GM18505 (cell line): ENCODE measurements at regions not wholly inside any gene's neighbourhood (a gene's known extent, or its start where the extent isn't known, plus 50 kb on each side); places are given as distances from the start of the nearest gene placed in this dataset.

ENCODE experiments used
- ATAC-seq: cut with Tn5 transposase; IDR thresholded peaks from one replicate; pipeline ENCODE4 v1.9.1; 2021; ENCODE audit not compliant: unreplicated experiment
- POLR2A ChIP-seq: IDR thresholded peaks from 4 replicates; pipeline ENCODE4 v1.6.1; 2011; ENCODE audit warnings: borderline replicate concordance; ENCODE audit not compliant: insufficient read depth, insufficient read length; ENCODE audit errors: extremely low read depth

- TF ChIP-seq POLR2A = no peak
- no peak for ATAC-seq
Observed at GRCh38 chr2:128773641-128774319, 455.1 kb upstream of the HS6ST1 start.

GRCh38 chr2:128774320-128775216, 455.9 kb upstream of the HS6ST1 start:
- no peak for ATAC-seq
- TF ChIP-seq POLR2A = no peak

GRCh38 chr2:128775217-128775913, 456.7 kb upstream of the HS6ST1 start:
- no peak for TF ChIP-seq POLR2A
- ATAC-seq = no peak

GRCh38 chr2:128775914-128776285, 457.2 kb upstream of the HS6ST1 start:
- TF ChIP-seq POLR2A = no peak

GRCh38 chr2:128776461-128777195, 458.0 kb upstream of the HS6ST1 start:
- no peak for TF ChIP-seq POLR2A

More at GRCh38 chr2:128775914-128776285, 457.2 kb upstream of the HS6ST1 start:
- ATAC-seq = no peak

DNA sequence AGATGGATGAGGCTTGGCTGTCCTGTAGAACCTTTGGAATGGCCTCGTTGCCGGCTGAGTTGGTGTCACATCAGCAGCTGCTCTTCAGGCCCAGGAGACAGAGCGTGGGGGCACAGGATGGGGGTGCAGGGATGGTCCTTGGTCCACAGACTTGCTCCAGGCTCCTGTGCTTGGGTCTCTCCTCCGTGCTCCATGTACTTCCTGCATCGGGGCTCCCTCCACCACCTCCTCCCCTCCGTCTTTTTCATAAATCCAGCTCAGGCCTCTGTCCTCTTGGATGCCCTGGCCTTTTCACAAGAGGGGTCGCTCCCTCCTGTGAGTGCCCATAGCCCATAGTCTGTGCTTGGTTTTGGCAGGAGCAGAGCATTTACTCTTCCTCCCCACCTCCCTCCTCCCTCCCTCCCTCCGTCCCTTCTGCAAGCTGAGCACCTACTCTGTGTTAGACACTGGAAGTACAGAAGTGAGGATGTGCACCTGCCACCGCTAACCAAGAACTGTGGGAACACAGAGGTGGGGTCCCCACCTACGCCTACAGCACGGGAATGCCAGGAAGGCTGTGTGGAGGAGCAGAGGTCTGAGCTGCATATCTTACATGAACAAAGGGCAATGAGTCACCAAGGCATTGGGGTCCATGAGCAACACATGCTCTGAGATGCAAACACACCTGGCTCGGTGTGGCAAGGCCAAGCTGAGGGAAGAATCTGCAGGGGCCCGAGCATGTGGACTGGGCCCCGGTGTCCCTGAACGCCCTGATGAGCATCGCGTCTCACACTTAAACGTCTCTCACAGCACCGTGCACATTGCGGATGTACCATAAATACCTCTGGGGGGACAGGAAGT, 458.7 kb upstream of the HS6ST1 start:
- ATAC-seq = no peak
- TF ChIP-seq POLR2A = no peak

More at GRCh38 chr2:128776461-128777195, 458.0 kb upstream of the HS6ST1 start:
- ATAC-seq = no peak

GRCh38 chr2:128778843-128779242, 460.2 kb upstream of the HS6ST1 start:
- TF ChIP-seq POLR2A = no peak
- ATAC-seq = no peak

DNA sequence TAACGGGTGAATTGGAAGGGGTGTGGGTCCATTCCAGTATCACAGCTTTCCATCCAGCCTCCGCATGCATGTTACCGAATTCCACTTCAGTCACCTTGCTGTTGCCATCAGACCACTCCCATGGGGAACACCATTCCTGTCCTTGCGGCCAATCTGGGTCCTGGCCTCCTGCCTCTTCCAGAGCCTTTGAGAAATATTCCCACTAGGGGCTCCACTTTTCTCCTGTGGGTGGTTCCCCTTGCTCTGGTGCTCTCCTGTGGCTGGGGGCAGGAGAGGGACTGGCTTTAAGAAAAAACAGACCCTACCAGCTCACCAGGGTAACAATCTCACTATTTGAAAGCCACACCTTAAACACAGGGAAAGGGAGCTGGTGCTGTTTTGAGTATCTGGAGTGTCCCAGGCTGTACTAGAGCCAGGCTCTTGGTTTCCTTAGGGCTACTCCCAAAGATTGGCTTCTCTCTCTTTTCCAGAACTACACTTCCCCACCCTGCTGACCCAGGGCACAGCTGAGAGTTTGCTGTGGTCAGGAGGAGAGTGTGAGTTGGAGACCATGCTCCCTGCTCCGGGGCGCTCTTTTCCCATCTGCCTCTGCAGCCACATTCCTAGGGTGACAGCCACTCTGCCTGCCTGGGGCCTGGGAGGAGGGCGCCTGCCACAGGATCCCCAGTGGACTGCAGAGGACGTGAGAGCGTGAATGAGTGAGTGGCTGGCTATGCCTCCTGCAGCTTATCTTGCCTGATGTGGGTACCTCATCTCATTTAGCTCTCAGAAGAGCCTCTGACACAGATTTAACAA, 460.8 kb upstream of the HS6ST1 start:
- ATAC-seq = no peak

GRCh38 chr2:128780434-128781080, 461.9 kb upstream of the HS6ST1 start:
- TF ChIP-seq POLR2A = no peak
- ATAC-seq = no peak

More for the DNA sequence above, 460.8 kb upstream of the HS6ST1 start:
- no peak for TF ChIP-seq POLR2A

DNA sequence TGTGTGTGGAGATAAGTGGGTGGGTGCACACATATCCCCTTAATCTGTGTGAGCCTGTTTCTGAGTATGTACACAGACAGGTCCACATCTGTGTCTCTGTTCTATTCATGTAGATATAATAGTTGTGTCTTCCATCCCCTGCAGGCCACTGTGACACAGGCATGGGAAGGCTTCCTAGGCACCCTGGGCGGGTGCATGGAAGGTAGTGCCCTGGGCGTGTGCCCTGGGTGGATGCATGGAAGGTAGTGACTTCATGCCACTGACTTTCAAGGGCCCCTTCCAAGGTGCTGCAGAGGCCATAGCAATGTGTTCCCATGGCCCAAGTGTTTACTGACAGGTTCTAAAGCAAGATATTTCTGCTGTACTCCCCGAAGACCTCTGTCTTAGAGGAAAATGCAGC, 462.5 kb upstream of the HS6ST1 start:
- ATAC-seq = no peak

GRCh38 chr2:128781585-128782385, 463.1 kb upstream of the HS6ST1 start:
- TF ChIP-seq POLR2A = no peak
- ATAC-seq = no peak

More for the DNA sequence above, 462.5 kb upstream of the HS6ST1 start:
- TF ChIP-seq POLR2A = no peak
